GM12875 (cell line): ENCODE measurements at regions not wholly inside any gene's neighbourhood (a gene's known extent, or its start where the extent isn't known, plus 50 kb on each side); places are given as distances from the start of the nearest gene placed in this dataset.

Source experiments
- H3K4me3 ChIP-seq: one replicate; pipeline ENCODE4 v1.5.1; 2011; ENCODE audit warnings: low read depth, low read length, control low read depth
- CTCF ChIP-seq: IDR thresholded peaks from 2 replicates; pipeline ENCODE4 v1.5.1; 2011; ENCODE audit warnings: low read depth, mild to moderate bottlenecking, control low read depth, inconsistent platforms, low read length, moderate library complexity, borderline replicate concordance; ENCODE audit not compliant: insufficient read depth

- H3K4me3 ChIP-seq: no peak overlapping the region
- no peak for TF ChIP-seq CTCF
Observed at GRCh38 chr11:37621662-37622061, 1023.6 kb upstream of the RAG2 start.

GRCh38 chr11:37616291-37616690 is 1018.3 kb upstream of the RAG2 start:
- no peak overlapping the region for H3K4me3 ChIP-seq
- no peak for TF ChIP-seq CTCF

- H3K4me3 ChIP-seq: no peak overlapping the region
- no peak for TF ChIP-seq CTCF
Observed at GRCh38 chr11:37613031-37613430, 1015.0 kb upstream of the RAG2 start.

- H3K4me3 ChIP-seq: no peak overlapping the region
- no peak for TF ChIP-seq CTCF
Observed at GRCh38 chr11:37612146-37612545, 1014.1 kb upstream of the RAG2 start.

- no peak overlapping the region for H3K4me3 ChIP-seq
- TF ChIP-seq CTCF: no peak
Observed at GRCh38 chr11:37605229-37605628, 1007.2 kb upstream of the RAG2 start.

- no peak for TF ChIP-seq CTCF
- no peak overlapping the region for H3K4me3 ChIP-seq
Observed at GRCh38 chr11:37598381-37598780, 1000.3 kb upstream of the RAG2 start.

- no peak for TF ChIP-seq CTCF
Observed at GRCh38 chr11:37597776-37598175, 999.7 kb upstream of the RAG2 start.

More at GRCh38 chr11:37597776-37598175, 999.7 kb upstream of the RAG2 start:
- no peak overlapping the region for H3K4me3 ChIP-seq
